HG03354 (cell line): ENCODE measurements at regions not wholly inside any gene's neighbourhood (a gene's known extent, or its start where the extent isn't known, plus 50 kb on each side); places are given as distances from the start of the nearest gene placed in this dataset.

Experiments used
- ATAC-seq: cut with Tn5 transposase; IDR thresholded peaks from one replicate; pipeline ENCODE4 v1.9.1; 2021; ENCODE audit warnings: mild to moderate bottlenecking; ENCODE audit not compliant: unreplicated experiment, poor library complexity, severe bottlenecking

GRCh38 chr7:22659741-22660140, 67.3 kb upstream of the IL6 start:
- ATAC-seq: no peak

- no peak for ATAC-seq
These were observed 69.0 kb upstream of the IL6 start for GRCh38 chr7:22658031-22658430.

DNA sequence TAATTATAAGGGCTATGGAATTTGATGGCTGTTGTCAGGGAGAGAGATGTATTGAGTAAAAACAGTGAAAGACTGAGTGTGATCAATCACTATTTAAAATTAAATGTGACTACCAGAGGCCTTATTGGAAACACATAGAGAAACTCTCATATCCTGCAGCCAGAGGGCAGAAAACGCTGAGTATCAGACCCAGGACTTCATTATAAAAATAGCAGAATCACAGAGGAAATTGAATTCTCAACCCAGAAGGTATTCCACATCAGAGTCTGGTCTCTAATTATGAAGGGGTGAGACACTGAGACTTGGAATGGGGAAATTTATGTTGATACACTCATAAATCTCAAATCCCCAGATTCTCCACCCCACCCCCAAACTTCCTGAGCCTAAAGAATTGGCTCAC, 69.5 kb upstream of the IL6 start:
- ATAC-seq: no peak

GRCh38 chr7:22655781-22656180, 71.2 kb upstream of the IL6 start:
- no peak for ATAC-seq

GRCh38 chr7:22654831-22655230, 72.2 kb upstream of the IL6 start:
- no peak for ATAC-seq

DNA sequence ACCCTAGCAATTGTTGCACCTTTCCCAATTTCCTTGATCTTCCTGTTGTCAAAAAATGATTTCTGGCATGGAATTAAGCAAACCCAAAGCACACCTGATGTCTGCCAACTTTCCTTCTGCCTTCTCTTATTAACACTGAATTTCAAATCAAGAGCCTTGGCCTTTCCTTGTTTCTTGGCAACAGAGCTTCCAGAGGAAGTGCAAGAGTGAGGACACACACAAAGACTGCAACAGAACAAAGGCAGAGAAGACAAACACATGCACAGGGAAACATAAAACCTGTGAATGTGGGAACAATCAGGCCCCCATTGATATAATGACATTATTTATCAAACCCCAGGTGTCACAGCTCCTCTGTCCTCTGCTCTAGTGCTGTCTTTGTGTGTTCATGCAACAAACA, 73.0 kb upstream of the IL6 start:
- ATAC-seq: no peak

DNA sequence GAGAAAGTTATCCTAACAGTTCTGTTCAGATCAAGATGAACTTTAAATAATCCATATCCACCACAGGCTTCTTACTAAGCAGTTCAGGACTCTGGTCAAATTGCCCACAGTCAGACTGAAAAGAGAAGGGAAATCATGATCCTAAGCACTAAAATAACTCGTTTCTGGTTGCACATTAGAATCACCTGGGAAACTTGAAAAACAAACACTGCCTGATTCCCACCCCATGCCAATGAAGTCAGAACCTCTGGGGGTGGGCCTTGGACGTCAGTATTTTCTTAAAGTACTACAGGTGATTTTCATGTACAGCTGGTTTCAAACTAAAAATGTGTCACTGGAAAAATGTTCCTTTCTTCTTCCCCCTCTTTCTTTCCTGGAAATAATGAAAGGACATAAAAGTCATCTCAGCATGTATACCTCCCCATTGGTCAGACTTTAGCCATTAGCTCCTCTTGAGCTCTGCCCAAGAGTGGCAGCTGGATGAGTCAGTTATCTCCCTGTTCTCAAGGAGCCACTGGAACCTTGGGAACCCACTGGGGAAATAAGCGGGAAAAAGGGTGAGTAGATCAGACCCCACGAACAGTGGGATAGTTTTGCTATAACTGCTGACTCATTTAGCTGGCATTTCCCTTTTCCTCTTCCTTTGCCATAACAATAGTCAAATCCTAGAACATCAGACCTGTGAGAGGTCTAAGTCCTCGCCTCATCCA, 75.3 kb upstream of the IL6 start:
- no peak for ATAC-seq

DNA sequence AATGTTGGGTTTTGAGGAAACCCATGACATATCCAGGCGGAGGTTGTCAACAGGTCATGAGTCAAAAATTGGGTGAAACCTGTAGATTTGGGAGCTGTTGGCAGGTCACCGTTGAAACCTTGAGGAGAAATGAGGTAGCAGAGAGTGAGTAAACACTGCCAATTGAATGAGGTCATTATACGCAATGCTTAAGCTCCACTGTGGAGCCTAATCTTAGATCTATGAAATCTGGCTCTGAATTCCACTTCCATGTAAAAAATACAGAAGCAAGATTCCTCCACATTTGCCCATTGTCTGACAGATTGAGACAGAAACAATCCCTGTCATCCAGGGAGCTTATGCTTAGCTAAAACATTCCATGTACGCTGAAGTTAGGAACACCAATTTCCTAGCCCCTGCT, 76.0 kb upstream of the IL6 start:
- no peak for ATAC-seq

- ATAC-seq: no peak
These were observed 77.3 kb upstream of the IL6 start for GRCh38 chr7:22649686-22650085.

GRCh38 chr7:22647451-22648257, 79.3 kb upstream of the IL6 start:
- no peak for ATAC-seq

DNA sequence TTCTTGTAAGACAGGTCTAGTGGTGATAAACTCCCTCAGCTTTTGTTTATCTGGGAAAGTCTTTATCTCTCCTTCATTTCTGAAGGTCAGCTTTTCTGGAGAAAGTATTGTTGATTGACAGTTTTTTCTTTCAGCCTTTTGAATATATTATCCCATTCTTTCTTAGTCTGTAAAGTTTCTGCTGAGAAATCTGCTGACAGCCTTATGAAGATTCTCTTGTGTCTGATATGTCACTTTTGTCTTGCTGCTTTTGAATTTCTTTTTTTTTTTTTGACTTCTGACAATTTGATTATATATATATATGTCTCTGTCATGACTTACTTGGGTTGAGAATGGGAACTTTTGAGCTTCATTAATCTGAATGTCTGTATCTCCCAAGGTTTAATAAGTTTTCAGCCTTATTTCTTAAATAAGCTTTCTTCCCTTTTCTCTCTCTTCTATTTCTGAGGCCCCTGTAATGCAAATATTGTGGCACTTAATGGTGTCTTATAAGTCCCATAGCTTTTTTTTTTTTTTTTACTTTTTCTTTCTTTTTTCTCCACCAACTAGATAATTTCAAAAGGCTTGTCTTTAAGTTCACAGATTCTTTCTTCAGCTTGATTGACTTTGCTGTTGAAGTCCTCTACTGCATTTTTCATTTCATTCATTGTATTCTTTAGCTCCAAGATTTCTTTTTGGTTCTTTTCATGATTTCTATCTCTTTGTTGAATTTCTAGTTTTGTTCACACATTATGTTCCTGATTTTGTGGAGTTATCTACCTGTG, 81.4 kb upstream of the IL6 start:
- ATAC-seq: no peak

- no peak for ATAC-seq
These were observed 84.5 kb upstream of the IL6 start for GRCh38 chr7:22642454-22642853.

DNA sequence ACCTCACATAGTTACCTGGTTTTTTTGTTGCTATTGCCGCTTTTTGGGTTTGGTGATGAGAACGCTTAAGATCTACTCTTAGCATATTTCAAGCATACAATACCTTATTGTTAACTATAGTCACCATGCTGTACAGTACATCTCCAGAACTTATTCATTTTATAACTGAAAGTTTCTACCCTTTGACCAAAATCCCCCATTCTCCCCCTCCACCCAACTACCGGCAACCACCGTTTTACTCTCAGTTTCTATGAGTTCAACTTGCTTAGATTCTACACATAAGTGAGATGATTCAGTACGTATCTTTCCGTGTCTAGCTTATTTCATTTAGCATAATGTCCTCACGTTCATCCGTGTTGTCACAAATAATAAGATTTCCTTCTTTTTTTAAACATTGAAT, 86.7 kb upstream of the IL6 start:
- peak; percentile 98 for ATAC-seq

DNA sequence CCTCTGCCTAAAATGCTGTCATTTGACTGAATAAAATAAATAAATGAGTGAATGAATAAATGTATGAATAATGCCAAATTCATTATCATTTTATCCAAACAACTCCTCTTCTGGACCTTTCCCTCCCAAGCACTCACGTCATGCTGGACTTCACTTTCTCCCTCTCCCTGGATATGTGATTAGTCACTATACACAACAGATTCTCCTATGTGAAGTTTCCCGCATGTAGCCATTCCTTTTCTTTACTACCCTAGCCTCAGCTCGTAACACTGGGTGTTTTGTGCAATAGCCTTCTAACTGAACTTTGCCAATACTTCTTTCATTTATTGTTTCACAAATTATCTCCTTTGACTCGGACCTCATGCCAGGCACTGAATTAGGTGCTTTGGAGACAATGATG, 87.6 kb upstream of the IL6 start:
- ATAC-seq: no peak

DNA sequence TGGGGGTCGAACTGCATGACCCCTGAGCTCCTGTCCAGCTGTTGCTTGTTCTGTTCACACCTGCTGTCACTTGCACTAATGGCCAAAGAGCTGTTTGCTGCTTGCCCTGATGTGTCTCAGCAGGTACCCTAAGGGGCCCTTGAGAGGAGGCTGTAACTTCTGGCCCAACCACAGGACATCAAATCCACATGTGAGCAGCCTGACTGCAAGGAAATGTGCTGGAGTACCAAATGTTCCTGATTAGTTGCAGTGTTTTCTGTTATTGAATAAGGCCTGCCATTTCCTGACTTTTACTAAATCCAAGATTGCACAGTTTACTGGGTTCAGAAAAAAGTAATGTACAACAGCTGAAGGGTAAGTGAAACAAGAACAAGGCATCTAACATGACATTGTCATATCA, 91.7 kb upstream of the IL6 start:
- no peak for ATAC-seq

DNA sequence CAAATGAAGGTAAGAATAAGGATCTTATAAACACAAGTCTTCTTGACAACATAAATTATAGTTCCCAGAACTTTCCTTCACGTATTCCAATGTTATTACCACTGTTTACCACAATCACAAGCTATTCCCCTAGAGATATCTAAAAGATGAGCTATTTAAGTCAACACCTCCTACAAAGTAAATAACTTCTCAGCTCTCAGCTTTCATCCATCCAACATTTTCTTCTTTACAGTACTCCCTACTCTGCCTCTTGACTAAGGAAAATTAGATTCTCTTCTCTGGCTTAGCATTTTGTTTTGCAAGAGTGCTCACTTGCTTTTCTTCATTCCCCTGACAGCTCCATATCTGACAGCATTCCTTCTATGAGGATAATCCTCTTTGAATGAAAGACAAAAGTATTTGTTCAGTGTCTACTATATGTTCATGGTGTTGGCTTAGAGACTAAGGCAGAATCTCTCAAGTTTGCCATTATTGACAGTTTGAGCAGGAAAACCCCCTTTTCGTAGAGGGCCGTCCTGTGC, 93.0 kb upstream of the IL6 start:
- no peak for ATAC-seq

DNA sequence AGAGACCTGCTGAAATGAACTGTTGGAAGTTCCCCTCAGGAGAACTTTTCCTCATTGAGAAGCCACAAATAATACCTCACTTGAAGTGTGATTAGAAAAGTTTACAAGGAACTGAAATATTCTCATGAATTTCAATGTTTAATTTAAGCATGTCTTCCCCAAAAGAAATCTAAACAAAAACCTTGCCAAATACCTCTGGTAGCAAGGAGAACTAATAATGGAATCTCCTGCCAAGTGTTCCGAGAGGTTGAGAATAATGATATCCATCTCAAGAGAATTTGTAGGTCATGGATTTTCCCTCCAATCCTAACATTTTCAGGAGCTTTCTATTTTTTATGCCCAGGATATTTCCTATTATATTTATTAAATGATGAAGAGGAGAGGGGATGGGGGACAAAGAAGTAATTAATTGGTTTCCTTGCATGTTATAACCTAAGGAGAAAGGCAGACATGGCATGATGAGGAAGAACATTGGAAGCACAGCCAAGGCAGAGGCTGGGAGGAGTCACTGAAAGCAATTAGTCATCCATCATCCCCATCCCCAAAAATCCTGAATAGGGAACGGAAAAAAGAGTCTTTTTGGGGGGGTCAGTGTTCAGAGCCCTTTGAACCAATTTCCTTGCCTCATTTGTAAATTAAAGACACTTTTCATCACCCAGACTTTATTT, 93.6 kb upstream of the IL6 start:
- no peak for ATAC-seq

- ATAC-seq: no peak
These were observed 94.3 kb upstream of the IL6 start for GRCh38 chr7:22632674-22633073.

DNA sequence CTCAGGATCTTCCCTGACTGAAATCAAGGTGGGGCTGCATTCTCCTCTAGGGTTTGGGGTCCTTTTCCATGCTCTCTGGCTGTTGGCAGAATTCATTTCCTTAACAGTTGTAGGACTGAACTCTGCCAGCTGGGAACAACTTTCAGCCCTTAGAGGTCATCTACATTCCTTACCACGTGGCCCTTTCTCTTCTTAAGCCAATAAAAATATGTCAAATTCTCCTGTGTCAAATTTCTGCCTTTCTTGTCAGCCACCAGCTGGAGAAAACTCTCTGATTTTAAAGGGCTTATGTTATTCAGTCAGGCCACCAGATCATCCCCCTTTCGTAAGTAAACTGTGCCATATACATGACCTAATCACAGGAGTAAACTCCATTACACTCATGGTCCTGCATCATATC, 95.3 kb upstream of the IL6 start:
- ATAC-seq: no peak

- ATAC-seq: no peak
These were observed 96.9 kb upstream of the IL6 start for GRCh38 chr7:22630069-22630468.
